Ishikawa (cell line): ENCODE measurements at regions not wholly inside any gene's neighbourhood (a gene's known extent, or its start where the extent isn't known, plus 50 kb on each side); places are given as distances from the start of the nearest gene placed in this dataset.

Source experiments
- CEBPB ChIP-seq: IDR thresholded peaks from 2 replicates; pipeline ENCODE4 v1.6.1; 2012
- CREB1 ChIP-seq: IDR thresholded peaks from 2 replicates; pipeline ENCODE4 v1.6.1; 2012; ENCODE audit warnings: low read depth
- EGR1 ChIP-seq: IDR thresholded peaks from 2 replicates; pipeline ENCODE4 v1.6.1; 2012
- EP300 ChIP-seq: IDR thresholded peaks from 2 replicates; pipeline ENCODE4 v1.6.1; 2012; ENCODE audit warnings: borderline replicate concordance
- FOXM1 ChIP-seq: IDR thresholded peaks from 2 replicates; pipeline ENCODE4 v1.6.1; 2012; ENCODE audit warnings: low read depth, borderline replicate concordance
- MAX ChIP-seq: IDR thresholded peaks from 2 replicates; pipeline ENCODE4 v1.6.1; 2012
- NFIC ChIP-seq: IDR thresholded peaks from 2 replicates; pipeline ENCODE4 v1.6.1; 2012
- RAD21 ChIP-seq: IDR thresholded peaks from 2 replicates; pipeline ENCODE4 v1.6.1; 2012; ENCODE audit warnings: low read depth
- REST ChIP-seq: IDR thresholded peaks from 2 replicates; pipeline ENCODE4 v1.6.1; 2012; ENCODE audit warnings: low read depth, mild to moderate bottlenecking
- TAF1 ChIP-seq: IDR thresholded peaks from 2 replicates; pipeline ENCODE4 v1.6.1; 2012; ENCODE audit warnings: low read depth, mild to moderate bottlenecking
- TCF12 ChIP-seq: IDR thresholded peaks from 2 replicates; pipeline ENCODE4 v1.6.1; 2012; ENCODE audit warnings: low read depth
- TEAD4 ChIP-seq: IDR thresholded peaks from 2 replicates; pipeline ENCODE4 v1.6.1; 2012
- USF1 ChIP-seq: IDR thresholded peaks from 2 replicates; pipeline ENCODE4 v1.6.1; 2012
- YY1 ChIP-seq: IDR thresholded peaks from 2 replicates; pipeline ENCODE4 v1.6.1; 2012; ENCODE audit warnings: low read depth
- ZBTB7A ChIP-seq: IDR thresholded peaks from 2 replicates; pipeline ENCODE4 v1.6.1; 2012; ENCODE audit warnings: low read depth

GRCh38 chr5:148937830-148938521, 111.6 kb downstream of the ADRB2 start:
- TF ChIP-seq EGR1 (no peak), RAD21 (no peak), TEAD4 (no peak), TAF1 (no peak), NFIC (no peak), CREB1 (no peak), FOXM1 (no peak), USF1 (no peak), TCF12 (no peak), MAX (no peak), CEBPB (no peak), YY1 (no peak), REST (no peak), EP300 (no peak), ZBTB7A (no peak)

- TF ChIP-seq YY1: no peak
- no peak for TF ChIP-seq NFIC
- TF ChIP-seq EP300: no peak
- no peak for TF ChIP-seq EGR1
- no peak for TF ChIP-seq CREB1
- no peak for TF ChIP-seq CEBPB
- TF ChIP-seq TCF12: no peak
- no peak for TF ChIP-seq FOXM1
- no peak for TF ChIP-seq ZBTB7A
- TF ChIP-seq USF1: no peak
- TF ChIP-seq MAX: no peak
- no peak for TF ChIP-seq RAD21
- TF ChIP-seq TEAD4: no peak
- no peak for TF ChIP-seq REST
- no peak for TF ChIP-seq TAF1
Observed at GRCh38 chr5:148938522-148938882, 112.1 kb downstream of the ADRB2 start.

- TF ChIP-seq EGR1: no peak
- no peak for TF ChIP-seq TAF1
- no peak for TF ChIP-seq EP300
Observed at GRCh38 chr5:148939676-148940075, 113.3 kb downstream of the ADRB2 start.

- TF ChIP-seq EGR1 (no peak), NFIC (no peak), RAD21 (no peak)
Observed at GRCh38 chr5:148941810-148942209, 115.4 kb downstream of the ADRB2 start.

GRCh38 chr5:148949841-148950470, 112.9 kb downstream of the SH3TC2 start:
- no peak for TF ChIP-seq TAF1
- no peak for TF ChIP-seq YY1
- no peak for TF ChIP-seq NFIC

- TF ChIP-seq REST (no peak), FOXM1 (no peak), NFIC (no peak)
Observed at GRCh38 chr5:148950471-148950863, 112.4 kb downstream of the SH3TC2 start.
